ENCODE measurements at regions not wholly inside any gene's neighbourhood (a gene's known extent, or its start where the extent isn't known, plus 50 kb on each side); places are given as distances from the start of the nearest gene placed in this dataset.

DNA sequence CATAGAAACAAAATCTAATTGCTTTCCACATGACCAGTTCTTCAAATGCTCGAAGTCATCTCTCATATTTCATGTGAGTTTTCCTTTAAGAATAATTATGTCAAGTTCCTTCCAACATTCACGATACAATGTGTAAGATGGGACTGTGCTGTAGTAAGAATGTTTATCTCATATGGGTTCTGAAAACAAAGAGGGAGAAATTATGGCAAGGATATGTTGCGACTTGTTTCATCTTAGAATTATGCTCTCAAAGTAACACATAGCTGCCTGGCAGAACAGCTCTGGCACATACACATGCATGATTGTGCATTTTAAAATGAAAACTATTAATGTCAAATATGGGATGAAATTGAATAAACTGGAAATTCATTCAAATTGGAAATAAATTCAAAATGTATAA is 314.8 kb upstream of the ACVR2A start:
- intact Hi-C loops (cut with DNase I): no loop called here

GRCh38 chr2:147525819-147526489 is 318.9 kb upstream of the ACVR2A start:
- intact Hi-C loops (cut with DNase I): no loop called here
- no peak for DNase-seq

More for the DNA sequence above, 314.8 kb upstream of the ACVR2A start:
- DNase-seq: no peak

GRCh38 chr2:147524912-147525311 is 319.9 kb upstream of the ACVR2A start:
- intact Hi-C loops (cut with DNase I): no loop called here
- no peak for DNase-seq

GRCh38 chr2:147523415-147523814 is 321.4 kb upstream of the ACVR2A start:
- no peak for DNase-seq
- intact Hi-C loops (cut with DNase I): no loop called here

GRCh38 chr2:147521936-147522335 is 322.9 kb upstream of the ACVR2A start:
- DNase-seq: no peak
- intact Hi-C loops (cut with DNase I): no loop called here

DNA sequence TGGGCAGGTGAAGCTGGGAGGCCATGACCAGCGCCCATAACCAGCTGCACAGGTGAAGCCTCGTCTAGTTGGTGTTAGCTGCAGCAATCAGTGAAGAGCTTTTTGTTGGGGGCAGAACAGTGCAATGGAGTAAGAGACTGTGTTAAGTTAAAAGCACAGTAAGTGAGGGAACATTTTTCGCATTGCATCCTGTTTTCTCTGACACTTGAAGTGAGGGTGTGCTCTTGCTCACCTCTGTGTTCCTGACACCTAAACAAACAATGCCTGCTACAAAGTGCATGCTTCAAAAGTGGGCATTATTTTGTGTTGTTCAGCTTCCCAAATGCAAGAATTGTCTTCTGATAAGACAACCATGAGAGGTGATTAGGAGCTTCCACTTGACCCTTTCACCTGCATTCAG is 324.0 kb upstream of the ACVR2A start:
- intact Hi-C loops (cut with DNase I): no loop called here
- DNase-seq: no peak

DNA sequence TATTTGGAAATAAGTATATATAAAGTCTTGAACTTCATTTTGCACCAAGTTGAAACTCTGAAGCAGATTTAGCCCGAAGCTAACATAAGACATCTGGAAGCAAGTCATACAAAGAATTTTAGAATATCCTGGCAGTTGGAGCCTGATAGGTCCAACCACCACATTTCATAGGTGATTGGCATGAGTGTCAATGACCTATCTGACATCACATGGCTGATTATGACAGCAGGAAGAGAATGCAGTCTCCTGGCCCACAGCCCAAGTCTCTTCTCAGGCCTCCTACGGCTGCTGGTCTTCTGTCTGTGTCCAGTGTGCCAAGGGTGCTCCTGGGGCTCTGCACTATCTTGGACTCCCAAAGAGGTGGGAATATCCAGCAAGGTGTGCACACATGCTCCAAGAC is 325.7 kb upstream of the ACVR2A start:
- DNase-seq: no peak
- intact Hi-C loops (cut with DNase I): no loop called here

DNA sequence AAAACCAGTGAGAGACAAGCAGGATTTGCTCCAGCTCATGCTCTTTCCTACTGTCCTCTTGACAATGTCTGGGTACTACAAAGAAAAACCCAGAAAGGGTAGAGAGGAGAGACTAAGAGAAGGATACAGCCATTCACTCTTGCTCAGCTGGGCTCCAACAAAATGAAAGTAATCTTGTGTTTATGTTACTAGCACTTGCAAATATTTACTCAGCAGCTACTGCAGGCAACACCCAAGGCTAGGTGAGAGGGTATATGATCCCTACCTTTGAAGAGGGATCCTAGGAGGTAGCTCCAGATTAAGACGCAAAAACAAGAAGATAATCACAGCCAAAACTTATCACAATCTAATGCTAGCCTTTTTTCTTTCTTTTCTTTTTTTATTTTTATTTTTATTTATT is 329.6 kb upstream of the ACVR2A start:
- no peak for DNase-seq
- intact Hi-C loops (cut with DNase I): no loop called here

- intact Hi-C loops (cut with DNase I): no loop called here
- DNase-seq: no peak
These were observed 332.6 kb upstream of the ACVR2A start for GRCh38 chr2:147512206-147512605.

GRCh38 chr2:147511491-147511948 is 333.3 kb upstream of the ACVR2A start:
- intact Hi-C loops (cut with DNase I): no loop called here
- DNase-seq: peak in 9 of 42 donors; percentile 4 to 39 (median 8)

GRCh38 chr2:147509821-147510220 is 335.0 kb upstream of the ACVR2A start:
- DNase-seq: no peak
- intact Hi-C loops (cut with DNase I): no loop called here

- intact Hi-C loops (cut with DNase I): no loop called here
- no peak for DNase-seq
These were observed 337.9 kb upstream of the ACVR2A start for GRCh38 chr2:147506889-147507288.

- DNase-seq: no peak
- intact Hi-C loops (cut with DNase I): no loop called here
These were observed 342.0 kb upstream of the ACVR2A start for GRCh38 chr2:147502711-147503290.

DNA sequence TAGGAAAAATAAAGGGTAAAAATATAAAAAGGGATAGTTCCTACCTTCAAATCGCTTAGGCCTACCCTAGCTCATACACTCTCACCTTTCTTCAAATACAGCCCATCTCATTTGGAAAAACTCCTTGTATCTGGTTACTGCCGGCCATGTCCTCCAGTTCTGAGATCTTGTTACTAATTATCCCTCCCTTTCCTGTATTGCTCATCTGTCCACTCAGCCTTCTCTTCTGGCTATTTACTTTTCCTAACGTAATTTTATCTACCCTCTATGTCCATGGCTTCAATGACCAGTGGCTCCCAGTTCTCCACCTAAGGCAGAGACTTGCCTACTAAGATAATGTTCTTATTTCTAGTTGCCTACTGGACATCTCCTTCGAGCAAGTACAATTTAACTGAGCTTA is 342.9 kb upstream of the ACVR2A start:
- intact Hi-C loops (cut with DNase I): no loop called here

GRCh38 chr2:147500819-147501395 is 343.9 kb upstream of the ACVR2A start:
- intact Hi-C loops (cut with DNase I): no loop called here
- DNase-seq: no peak

More for the DNA sequence above, 342.9 kb upstream of the ACVR2A start:
- no peak for DNase-seq

DNA sequence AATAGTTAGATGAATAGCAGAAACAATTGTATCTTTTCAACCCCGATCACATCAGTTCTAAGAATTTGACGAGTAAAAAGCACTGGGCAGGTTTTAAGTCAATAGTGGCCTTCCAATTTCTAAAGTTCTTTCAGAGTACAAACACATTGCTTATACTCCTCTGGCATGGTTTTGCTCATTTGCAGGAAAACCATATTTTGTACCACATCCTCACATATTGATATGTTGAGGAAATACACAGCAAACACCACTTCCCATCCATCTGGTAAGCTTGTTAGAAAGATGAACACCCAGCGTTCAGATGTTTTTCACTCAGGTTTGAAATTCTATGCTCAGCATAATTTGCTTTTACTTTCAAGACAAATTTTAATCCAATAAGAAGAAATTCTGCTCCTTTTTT is 344.6 kb upstream of the ACVR2A start:
- no peak for DNase-seq
- intact Hi-C loops (cut with DNase I): no loop called here

DNA sequence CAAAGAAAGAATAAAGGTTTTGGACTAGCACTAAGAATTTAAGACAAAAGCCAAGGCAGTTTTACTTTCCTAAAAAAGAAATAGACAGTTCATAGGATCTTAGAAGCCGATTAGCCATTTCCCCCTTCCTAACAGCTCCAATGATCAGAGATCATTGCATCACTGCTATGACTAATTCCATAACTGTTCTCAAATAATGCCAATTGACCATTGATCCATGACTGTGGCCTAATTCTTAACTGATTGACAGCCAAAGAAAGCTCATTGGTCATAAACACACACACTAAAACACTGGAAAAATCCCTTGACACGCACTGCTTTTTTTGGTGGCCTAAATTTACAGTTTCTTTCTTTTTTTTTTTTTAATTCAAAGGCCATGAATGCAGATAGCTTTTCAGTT is 345.0 kb upstream of the ACVR2A start:
- DNase-seq: no peak
- intact Hi-C loops (cut with DNase I): no loop called here

DNA sequence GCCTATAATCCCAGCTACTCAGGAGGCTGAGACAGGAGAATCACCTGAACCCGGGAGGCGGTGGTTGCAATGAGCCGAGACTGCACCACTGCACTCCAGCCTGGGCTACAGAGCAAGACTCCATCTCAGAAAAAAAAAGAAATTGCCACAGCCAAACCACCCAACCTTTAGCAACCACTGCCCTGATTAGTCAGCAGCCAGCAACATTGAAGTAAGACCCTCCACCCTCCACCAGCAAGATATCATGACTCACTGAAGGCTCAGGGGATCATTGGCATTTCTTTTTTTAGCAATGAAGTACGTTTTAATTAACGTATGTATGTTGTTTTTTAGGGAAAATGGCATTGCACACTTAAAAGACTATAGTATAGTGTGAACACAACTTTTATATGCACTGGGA is 349.1 kb upstream of the ACVR2A start:
- DNase-seq: no peak

DNA sequence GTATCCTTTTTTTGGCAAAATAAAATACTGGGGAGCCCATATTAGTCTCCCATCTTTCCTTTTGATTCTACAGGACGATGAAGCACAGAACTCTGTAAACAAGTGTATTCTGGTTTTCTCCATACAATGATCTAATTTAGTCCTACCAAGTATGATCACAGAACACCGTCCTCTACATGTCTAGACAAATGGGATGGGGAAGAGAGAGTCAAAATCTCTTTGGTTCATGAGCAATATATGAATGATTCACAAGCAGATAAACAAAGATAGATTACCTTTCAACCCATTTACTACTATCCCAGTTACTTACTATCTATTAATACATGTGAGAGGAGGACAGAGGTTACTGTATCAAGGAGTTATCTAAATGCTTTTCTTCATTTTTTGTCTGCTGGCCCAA is 352.4 kb upstream of the ACVR2A start:
- no peak for DNase-seq
- intact Hi-C loops (cut with DNase I): no loop called here

More for the DNA sequence above, 349.1 kb upstream of the ACVR2A start:
- intact Hi-C loops (cut with DNase I): no loop called here

- DNase-seq: no peak
- intact Hi-C loops (cut with DNase I): no loop called here
These were observed 353.3 kb upstream of the ACVR2A start for GRCh38 chr2:147491506-147491905.

Data from head of caudate nucleus (tissue), 42 donors.